NOMO-1 (cell line): ENCODE measurements at regions not wholly inside any gene's neighbourhood (a gene's known extent, or its start where the extent isn't known, plus 50 kb on each side); places are given as distances from the start of the nearest gene placed in this dataset.

Source experiments
- DNase-seq, 2 experiments: peaks; one replicate each; lab custom pipeline; 2025; ENCODE audit not compliant: unreplicated experiment in 2 of 2; lab: John Stamatoyannopoulos, UW

DNA sequence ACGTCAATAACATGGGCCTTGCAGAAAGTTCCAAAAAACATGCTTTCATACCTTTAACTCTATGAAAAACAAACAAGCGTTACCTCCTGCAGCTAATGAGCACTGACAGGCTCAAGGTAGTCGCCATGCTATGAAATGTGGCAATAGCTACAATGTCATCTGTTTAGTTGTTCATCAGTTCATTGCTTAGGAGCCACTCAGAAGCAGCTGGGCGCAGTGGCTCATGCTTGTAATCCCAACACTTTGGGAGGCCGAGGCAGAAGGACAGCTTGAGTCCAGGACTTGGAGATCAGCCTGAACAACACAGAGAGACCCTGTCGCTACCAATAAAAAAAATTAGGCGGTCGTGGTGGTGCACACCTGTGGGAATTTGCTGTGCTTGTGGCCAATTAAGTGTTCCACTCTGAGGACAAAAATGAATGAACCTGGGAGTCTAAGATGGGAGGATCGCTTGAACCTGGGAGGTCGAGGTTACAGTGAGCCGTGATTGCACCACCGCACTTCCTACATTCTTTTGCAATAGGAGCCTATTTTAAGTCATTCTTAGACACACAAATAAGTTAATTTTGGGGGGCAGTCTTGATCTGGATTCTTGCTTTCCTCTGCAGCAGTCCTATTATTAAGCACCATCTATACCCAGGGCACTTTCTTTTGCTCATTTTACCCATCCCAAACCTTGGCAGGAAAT, 276.2 kb upstream of the KLF14 start:
- DNase-seq: no peak

- DNase-seq: peak in 1 of 2 experiments; percentile 43
Observed at GRCh38 chr7:131010717-131011431, 276.9 kb upstream of the KLF14 start.

DNA sequence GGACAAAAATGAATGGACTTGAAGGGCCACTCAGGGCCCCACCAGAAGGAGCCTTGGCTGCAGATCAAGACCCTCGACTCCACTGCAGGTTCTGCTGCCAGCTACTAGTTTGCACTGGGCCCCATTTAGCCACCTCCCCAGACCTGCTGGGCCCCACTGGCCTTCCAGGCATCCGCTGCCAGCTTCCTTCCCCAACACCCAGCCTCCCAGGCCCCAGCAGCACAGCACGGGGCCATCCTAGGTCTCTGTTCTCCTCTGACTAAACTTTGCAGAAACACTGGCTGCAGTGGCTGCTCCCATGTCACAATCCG, 277.4 kb upstream of the KLF14 start:
- peak in 1 of 2 experiments; percentile 26 for DNase-seq

GRCh38 chr7:131011976-131012375, 278.0 kb upstream of the KLF14 start:
- DNase-seq: no peak

DNA sequence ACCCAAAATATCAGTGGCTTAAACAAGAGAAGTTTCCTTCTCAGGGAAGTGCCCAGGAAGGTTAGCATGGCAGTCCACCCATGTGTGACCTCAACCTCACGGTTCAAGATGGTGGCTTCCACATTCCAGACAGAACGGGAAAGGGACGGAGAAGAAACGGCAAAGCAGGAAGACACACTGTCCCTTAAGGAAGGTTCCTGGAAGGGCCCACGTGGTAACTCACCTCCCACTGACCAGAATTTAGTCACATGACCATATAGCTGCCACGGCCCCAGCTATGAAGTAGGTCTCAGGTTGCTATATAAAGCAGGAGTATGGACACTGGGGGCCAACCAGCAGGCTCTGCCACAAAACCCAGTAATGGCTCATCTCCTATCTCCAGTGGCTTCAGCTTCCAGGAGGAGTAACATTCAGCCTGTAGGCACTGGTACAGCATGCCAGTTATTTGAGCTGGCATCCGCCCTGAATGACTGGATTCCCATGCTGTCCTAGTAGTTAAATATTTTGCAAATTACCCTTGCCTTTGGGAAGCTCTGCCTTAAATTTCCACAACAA, 278.5 kb upstream of the KLF14 start:
- DNase-seq: no peak

GRCh38 chr7:131013716-131014115, 279.7 kb upstream of the KLF14 start:
- no peak for DNase-seq

DNA sequence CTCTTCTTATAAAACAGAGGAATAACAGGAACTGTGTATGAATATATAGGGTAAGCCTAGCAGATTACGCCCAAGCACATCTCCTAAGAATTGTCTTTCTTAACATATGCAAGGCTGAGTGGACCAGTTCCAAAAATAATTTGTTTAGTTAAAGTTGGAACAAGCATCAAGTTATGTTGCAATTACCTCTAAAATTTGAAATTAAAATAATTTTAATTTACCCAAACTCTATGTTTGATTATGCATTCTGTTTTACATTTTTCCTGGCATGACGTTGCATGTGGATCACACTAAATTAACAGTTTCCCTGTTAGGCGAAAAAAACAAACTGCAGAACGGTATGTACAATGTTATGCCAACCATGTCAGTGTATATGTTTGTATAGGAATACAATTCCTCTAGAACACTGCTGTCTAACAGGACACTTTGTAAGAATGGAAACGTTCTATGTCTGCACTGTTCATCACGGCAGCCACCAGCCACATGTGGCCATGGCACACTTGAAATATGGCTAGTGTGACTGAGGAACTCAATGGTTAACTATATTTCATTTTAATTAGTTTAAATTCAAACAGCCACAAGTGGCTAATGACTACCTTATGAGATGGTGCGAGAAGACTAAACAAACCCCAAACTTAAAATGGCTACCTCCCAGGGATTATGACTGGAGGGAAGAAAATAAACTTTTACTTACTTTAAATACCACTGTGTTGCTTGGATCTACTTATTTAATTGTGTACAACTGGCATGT, 281.1 kb upstream of the KLF14 start:
- no peak for DNase-seq

GRCh38 chr7:131015657-131015958, 281.6 kb upstream of the KLF14 start:
- no peak for DNase-seq

GRCh38 chr7:131016230-131016629, 282.2 kb upstream of the KLF14 start:
- no peak for DNase-seq

DNA sequence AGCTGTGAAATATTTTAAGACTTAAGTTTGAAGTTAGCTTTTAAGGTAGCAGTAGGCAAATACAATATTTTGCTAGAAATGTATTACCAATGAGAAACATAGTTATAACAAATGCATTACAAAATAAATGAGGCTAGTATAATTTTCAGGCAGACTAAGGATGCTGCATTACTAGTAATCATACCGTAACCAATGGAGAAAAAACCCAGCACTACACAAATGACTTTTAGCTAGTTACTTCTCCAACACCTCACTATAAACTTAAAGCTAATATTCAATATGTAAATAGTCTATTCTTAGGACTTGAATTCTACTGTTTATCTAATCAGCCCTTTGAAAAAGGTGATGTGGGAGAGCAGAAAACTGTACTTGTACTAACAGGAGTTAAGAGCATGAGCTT, 285.3 kb upstream of the KLF14 start:
- DNase-seq: no peak

DNA sequence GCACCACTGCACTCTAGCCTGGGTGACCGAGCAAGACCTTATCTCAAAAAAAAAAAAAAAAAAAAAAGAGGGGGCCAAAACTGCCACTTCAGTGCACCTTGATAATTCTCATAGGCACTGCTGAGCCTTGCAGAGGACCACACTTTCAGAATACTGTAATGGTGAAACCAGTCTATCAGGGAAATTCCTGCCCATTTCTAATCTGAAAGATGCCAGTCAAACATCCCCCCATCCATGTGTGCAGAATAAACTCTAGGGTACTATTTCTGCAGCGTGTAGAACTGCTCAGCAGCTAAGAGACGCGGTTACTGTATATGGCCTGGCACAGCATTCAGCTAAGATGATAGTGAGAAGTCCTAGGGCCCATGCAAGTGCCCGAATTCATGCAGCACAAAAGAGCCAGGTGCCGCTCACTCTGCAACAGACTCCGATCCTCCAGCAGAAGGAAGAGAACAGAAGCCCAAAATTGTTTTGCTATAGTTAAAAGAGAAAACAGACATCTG, 286.8 kb upstream of the KLF14 start:
- no peak for DNase-seq

DNA sequence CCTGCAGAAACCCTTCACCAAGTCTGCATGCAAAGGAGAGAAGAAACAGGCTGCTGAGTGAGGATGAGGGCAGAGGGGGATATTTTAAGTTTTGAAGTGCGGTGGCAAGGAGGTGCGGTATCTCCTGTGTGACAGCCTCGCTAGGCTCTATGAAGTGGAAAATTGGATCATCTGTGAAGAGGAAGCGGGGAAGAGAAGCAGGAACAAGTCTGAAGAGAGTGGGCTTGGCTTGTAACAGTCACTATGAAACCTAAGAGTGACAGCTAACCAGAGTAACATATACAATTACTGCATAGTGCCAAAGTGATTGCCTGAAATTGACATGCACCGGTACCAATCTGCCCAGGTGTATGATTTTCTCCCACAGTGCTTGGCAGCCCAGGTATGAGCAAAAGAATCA, 287.5 kb upstream of the KLF14 start:
- no peak for DNase-seq

DNA sequence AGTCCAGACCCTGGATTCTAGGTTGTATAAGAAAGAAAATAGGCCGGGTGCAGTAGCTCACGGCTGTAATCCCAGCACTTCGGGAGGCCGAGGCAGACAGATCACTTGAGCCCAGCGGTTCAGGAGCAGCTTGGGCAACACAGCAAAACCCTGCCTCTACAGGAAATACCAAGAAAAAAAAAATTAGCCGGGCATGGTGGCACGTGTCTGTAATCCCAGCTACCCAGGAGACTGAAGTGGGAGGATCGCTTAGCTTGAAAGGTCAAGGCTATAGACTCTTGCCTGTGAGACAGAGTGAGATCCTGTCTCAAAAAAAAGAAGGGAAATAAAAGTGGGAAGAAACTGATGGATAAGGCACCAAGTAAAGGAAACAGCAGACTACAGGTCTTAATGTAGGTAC, 287.9 kb upstream of the KLF14 start:
- no peak for DNase-seq

DNA sequence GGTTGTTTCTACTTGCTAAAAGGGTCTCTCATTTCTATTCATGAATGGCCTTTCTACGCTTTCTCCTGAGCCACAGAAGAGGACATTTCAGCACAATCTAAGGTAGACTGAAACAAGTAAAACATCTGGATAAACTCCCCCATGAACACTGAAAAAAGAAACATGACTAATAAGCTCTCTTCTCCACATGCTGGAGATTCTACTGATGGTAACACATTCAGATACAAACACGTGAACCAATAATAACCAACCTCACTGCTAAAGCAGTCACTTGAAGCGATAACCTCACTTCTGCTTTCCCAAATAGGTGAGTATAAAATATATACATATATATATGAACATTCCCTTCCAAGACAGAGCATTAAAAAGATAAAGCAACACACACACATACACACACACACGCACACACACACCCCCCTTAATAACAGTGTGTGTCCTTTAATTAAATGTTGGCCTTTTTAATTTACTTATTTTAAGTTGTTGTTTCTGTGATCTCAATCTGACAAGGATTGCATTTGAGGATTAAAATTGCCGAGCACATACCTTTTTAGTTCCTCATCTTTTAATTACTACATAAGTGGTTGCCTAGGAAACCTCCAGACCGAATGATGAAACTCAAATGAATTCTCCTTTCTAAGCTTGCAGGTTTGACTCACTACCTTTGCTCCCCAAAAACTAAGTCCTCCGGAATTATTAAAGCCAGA, 292.4 kb upstream of the KLF14 start:
- DNase-seq: peak in 1 of 2 experiments; percentile 53

- peak in 1 of 2 experiments; percentile 19 for DNase-seq
Observed at GRCh38 chr7:131027287-131027773, 293.3 kb upstream of the KLF14 start.

DNA sequence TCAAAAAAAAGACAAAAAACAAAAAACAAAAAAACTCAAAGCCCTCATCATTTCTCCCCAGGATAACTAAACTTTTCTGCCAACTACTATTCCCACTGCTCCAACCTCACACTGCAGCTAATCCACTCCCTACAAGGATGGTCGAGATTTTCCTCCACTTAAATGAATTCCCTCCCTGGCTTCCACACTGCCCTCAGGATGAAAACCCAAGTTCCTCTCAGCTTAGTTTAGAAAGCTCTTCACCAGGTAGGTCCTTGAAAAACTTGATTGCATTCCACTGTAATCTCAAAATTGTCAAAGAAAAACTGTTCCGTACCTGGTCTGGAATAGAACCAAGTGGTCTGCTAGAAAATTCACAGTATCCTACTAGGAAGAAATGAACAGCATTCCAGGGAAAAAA, 294.3 kb upstream of the KLF14 start:
- no peak for DNase-seq

- no peak for DNase-seq
Observed at GRCh38 chr7:131029002-131029401, 295.0 kb upstream of the KLF14 start.

DNA sequence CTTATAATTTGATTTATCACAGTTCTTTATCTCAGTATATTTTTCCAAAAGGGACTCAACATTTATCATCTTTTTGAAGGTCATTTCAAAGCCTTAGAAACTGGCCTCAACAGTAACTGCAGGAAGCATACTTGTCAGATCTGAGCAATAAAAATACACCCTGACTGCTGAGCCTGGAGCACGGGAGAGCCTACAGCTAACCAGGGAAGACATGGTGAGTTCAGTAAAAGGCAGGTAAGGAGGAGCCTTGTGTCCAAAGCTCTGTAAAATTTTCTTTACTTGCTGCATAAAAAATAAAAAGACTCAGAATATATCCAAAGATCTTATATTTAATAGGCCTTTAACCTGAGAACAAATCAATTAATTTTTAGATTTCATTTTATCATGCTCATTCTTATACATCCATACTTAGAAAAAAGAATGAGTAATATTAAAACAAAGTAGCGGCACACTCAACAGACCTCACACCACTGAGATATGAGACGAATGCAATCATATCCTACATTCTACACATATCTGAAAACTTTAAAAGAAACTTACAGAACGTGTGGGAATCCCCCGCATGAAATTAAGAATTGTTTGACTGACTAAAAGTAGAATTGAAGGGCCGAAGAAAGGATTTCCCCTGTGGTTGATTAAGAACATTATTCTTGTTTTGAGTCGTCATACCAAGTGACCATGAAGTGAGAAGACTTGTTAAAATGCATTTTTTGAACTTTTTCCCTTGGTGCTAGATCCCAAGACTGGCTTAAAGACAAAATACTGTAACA, 296.4 kb upstream of the MKLN1 start:
- no peak for DNase-seq

GRCh38 chr7:131032786-131033185, 294.9 kb upstream of the MKLN1 start:
- no peak for DNase-seq
